Osteoblast (primary cell): ENCODE measurements at regions not wholly inside any gene's neighbourhood (a gene's known extent, or its start where the extent isn't known, plus 50 kb on each side); places are given as distances from the start of the nearest gene placed in this dataset.

Experiments used
- DNase-seq: peaks from one replicate; pipeline ENCODE4 v3.0.0; 2011; ENCODE audit warnings: low spot score, mixed read lengths; ENCODE audit not compliant: insufficient read length; ENCODE audit errors: missing footprints
- H2AFZ ChIP-seq: 2 replicates; pipeline ENCODE4 v1.6.0; 2011; ENCODE audit warnings: mild to moderate bottlenecking, low read length
- H3K27ac ChIP-seq: 2 replicates; pipeline ENCODE4 v1.5.1; 2011; ENCODE audit warnings: mild to moderate bottlenecking, low read depth, low read length, moderate library complexity
- H3K27me3 ChIP-seq: 2 replicates; pipeline ENCODE4 v1.6.0; 2012; ENCODE audit warnings: mild to moderate bottlenecking, control low read depth, inconsistent platforms, low read length, moderate library complexity; ENCODE audit not compliant: insufficient read depth
- H3K36me3 ChIP-seq: 2 replicates; pipeline ENCODE4 v1.5.1; 2011; ENCODE audit warnings: mild to moderate bottlenecking, low read length, control low read depth, moderate library complexity; ENCODE audit not compliant: insufficient read depth
- H3K4me1 ChIP-seq: 2 replicates; pipeline ENCODE4 v1.5.1; 2011; ENCODE audit warnings: mild to moderate bottlenecking, low read length, control low read depth, moderate library complexity; ENCODE audit not compliant: insufficient read depth
- H3K4me2 ChIP-seq: 2 replicates; pipeline ENCODE4 v1.6.0; 2011; ENCODE audit warnings: mild to moderate bottlenecking, low read length; ENCODE audit not compliant: insufficient read depth
- H3K4me3 ChIP-seq: fragments of 200-600 bp; sonication (generic); 3 replicates; pipeline ENCODE4 v1.5.1; 2012; ENCODE audit warnings: mild to moderate bottlenecking, low read length, inconsistent platforms; ENCODE audit not compliant: insufficient read depth
- H3K79me2 ChIP-seq: 2 replicates; pipeline ENCODE4 v1.6.0; 2012; ENCODE audit warnings: mild to moderate bottlenecking, low read length, control low read depth, inconsistent platforms; ENCODE audit not compliant: insufficient read depth
- H3K9me3 ChIP-seq: 2 replicates; pipeline ENCODE4 v1.5.1; 2011; ENCODE audit warnings: low read depth, low read length, control low read depth
- H4K20me1 ChIP-seq: 2 replicates; pipeline ENCODE4 v1.6.0; 2012; ENCODE audit warnings: mild to moderate bottlenecking, low read length, control low read depth; ENCODE audit not compliant: insufficient read depth
- TF ChIP-seq, protein P1 (sequence below): IDR thresholded peaks from 2 replicates; pipeline ENCODE4 v1.5.1; 2011; ENCODE audit warnings: mild to moderate bottlenecking, low read depth, low read length, moderate library complexity; ENCODE audit errors: extremely low read depth

DNA sequence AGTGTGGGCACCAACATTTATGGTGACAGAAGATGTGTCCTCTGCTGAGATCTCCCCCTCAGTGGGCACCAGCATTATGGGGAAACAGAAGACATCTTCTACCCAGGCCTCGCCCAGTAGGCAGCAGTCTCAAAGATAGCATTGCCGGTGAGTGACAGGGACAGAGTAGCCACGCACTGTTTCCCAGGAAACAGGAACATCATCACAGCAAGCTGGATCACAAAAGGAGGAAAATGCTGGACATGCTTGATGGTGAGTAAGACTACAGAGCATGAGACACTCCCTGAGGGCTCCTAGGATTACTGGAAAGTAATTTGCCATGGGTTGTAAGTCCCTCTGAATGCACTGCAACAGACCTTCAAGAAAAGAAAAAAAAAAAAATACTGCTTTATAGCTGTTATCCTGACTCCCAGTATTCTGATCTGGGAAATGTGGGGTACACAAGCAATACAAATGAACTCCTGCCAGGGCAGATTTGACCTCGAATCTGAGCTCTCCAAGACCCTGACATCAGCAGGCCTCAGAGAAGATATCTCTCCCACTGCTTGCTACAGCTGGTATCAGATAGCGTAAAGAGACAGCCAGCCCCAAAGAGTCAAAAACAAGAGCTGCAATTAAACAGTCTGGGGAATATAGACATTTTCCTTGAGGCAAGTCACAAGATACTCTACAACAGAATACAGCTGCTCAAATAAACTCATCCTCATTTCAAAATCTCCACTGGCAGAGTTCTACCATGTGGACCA lies 180.4 kb downstream of the RBM26 start:
- TF ChIP-seq, protein P1, sequence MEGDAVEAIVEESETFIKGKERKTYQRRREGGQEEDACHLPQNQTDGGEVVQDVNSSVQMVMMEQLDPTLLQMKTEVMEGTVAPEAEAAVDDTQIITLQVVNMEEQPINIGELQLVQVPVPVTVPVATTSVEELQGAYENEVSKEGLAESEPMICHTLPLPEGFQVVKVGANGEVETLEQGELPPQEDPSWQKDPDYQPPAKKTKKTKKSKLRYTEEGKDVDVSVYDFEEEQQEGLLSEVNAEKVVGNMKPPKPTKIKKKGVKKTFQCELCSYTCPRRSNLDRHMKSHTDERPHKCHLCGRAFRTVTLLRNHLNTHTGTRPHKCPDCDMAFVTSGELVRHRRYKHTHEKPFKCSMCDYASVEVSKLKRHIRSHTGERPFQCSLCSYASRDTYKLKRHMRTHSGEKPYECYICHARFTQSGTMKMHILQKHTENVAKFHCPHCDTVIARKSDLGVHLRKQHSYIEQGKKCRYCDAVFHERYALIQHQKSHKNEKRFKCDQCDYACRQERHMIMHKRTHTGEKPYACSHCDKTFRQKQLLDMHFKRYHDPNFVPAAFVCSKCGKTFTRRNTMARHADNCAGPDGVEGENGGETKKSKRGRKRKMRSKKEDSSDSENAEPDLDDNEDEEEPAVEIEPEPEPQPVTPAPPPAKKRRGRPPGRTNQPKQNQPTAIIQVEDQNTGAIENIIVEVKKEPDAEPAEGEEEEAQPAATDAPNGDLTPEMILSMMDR: no peak
- Histone ChIP-seq H4K20me1 (no peaks in the 10 kb centered on the region), H3K4me3 (no peak overlapping the region), H3K27ac (no peak overlapping the region), H3K27me3 (no peaks in the 10 kb centered on the region), H3K4me1 (no peaks in the 10 kb centered on the region), H2AFZ (no peak overlapping the region), H3K4me2 (no peak overlapping the region), H3K36me3 (no peaks in the 10 kb centered on the region), H3K79me2 (no peaks in the 10 kb centered on the region), H3K9me3 (no peaks in the 10 kb centered on the region)
- no peak for DNase-seq

DNA sequence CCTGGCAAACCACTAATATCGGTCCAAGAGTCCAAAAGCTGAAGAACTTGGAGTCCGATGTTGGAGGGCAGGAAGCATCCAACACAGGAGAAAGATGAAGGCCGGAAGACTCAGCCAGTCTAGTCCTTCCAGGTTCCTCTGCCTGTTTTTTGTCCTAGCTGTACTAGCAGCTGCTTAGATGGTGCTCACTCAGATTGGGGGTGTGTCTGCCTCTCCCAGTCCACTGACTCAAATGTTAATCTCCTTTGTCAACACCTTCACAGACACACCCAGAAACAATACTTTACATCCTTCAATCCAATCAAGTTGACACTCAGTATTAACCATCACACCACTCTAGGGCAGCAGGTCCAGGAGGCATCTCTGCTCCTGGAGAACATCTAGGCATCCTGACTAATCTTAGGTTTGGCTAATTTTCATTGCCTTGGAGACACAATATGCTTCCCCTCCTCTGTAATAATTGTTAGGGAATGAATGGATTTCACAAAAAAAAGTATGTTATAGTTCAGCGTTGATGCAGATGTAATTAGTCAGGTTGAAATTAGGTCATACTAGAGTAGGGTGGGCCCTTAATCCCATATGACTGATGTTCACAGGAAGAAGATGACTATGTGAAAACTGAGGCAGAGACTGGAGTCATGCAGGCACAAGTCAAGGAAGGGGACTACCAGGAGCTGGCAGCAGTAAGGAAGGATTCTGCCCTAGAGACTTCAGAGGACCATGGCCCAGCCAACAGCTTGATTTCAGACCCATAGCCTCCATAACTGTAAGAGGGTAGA lies 183.4 kb downstream of the RBM26 start:
- Histone ChIP-seq H3K4me2 (no peak overlapping the region), H3K9me3 (no peaks in the 10 kb centered on the region), H3K36me3 (no peaks in the 10 kb centered on the region), H3K27ac (no peak overlapping the region), H3K4me3 (no peak overlapping the region), H4K20me1 (no peaks in the 10 kb centered on the region), H3K4me1 (no peaks in the 10 kb centered on the region), H3K27me3 (no peaks in the 10 kb centered on the region), H2AFZ (no peak overlapping the region), H3K79me2 (no peaks in the 10 kb centered on the region)
- TF ChIP-seq, protein P1: no peak
- no peak for DNase-seq

DNA sequence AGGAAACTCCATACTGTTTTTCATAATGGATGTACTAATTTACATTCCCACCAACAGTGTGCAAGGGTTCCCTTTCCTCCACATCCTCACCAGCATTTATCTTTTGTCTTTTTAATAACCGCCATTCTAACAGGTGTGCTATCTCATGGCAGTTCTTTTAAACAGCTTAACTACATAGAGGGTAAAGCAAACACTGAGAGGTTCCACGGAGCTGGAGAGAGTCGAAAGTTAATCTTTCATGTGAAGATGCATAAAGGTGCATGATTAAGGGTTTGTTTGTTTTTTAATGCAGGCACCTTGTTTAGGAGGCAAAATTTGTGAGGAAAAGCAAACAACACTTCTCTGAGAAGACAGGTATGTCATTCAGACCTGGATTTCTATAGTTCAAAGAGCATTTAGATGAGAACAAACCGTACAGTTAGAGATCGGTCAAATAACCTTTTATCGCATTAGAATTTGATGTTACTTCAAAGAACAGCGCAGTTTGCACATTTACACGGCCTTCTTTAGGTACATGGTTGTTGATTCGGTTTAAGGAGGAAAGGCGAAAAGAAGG lies 193.9 kb downstream of the RBM26 start:
- Histone ChIP-seq H3K4me2 (no peak overlapping the region), H2AFZ (no peak overlapping the region), H4K20me1 (no peaks in the 10 kb centered on the region), H3K4me1 (no peaks in the 10 kb centered on the region), H3K27me3 (no peaks in the 10 kb centered on the region), H3K4me3 (no peak overlapping the region), H3K9me3 (no peaks in the 10 kb centered on the region), H3K36me3 (no peaks in the 10 kb centered on the region), H3K79me2 (no peaks in the 10 kb centered on the region), H3K27ac (no peak overlapping the region)
- TF ChIP-seq, protein P1: no peak
- DNase-seq: no peak

DNA sequence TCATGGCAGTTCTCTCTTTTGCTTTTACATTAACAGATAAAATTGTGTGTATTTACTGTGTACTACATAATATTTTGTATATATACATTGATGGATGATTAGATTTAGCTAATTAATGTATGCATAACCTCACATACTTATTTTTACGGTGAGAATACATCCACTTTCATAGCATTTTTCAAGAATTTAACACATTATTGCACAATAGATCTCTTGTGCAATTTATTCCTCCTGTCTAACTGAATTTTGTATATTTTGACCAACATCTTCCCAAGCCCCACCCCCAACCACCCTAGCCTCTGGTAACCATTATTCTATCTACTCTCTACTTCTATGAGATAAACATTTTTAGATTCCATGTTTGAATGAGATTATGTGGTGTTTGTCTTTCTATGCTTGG lies 194.7 kb downstream of the RBM26 start:
- H2AFZ ChIP-seq: no peak overlapping the region
- H3K9me3 ChIP-seq: no peaks in the 10 kb centered on the region
- no peak overlapping the region for H3K4me3 ChIP-seq
- H3K27ac ChIP-seq: no peak overlapping the region
- TF ChIP-seq, protein P1: no peak
- DNase-seq: no peak
- H4K20me1 ChIP-seq: no peaks in the 10 kb centered on the region
- no peak overlapping the region for H3K4me2 ChIP-seq
- no peaks in the 10 kb centered on the region for H3K27me3 ChIP-seq
- H3K4me1 ChIP-seq: no peaks in the 10 kb centered on the region
- H3K36me3 ChIP-seq: no peaks in the 10 kb centered on the region
- H3K79me2 ChIP-seq: no peaks in the 10 kb centered on the region
